IPS DF 4.7 (cell line): ENCODE measurements at regions not wholly inside any gene's neighbourhood (a gene's known extent, or its start where the extent isn't known, plus 50 kb on each side); places are given as distances from the start of the nearest gene placed in this dataset.

Experiments used
- DNase-seq: peaks from one replicate; pipeline ENCODE4 v3.0.0-alpha.2; 2013; ENCODE audit warnings: low spot score; ENCODE audit errors: extremely low read depth

DNA sequence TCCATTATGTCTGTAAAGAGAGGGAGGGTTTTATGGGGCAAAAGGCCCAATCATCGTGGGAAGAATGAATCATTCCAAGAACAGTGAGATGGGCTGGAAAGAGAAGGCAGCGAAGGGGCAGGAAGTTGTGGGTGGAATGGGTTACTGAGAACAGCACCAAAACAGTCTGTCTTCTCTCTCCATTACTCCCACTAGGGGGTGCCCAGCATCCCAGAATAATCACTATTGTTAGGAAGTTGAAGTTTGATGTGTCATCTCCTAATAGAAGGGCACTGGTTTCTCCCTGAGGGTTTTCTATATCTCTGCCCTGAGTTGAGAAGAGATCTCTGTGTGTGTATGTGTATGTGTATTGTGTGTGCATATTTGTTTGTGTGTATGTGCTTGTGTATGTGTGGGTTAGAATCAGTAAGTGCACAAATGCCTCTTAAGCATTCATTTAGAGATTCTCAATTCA, 76.6 kb upstream of the MAP4K3 start:
- no peak for DNase-seq

DNA sequence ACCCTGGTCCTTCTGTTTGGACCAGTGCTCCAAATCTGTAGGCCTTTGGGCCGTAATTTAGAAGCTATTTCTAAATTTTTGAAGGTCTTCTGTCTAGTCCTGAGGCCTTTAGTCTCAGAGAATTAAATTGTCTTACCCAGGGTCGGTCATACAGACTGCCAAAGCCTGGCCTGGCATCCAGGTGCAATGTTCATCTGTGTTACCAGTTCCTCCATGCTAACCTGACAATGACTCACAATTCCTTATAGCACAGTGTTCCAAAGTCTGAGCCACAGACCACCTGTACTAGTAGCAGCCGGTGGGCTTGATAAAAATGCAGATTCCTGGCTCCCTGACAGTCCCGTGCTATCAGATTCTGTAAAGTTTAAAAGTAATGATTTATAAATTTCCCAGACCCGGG, 77.7 kb upstream of the MAP4K3 start:
- no peak for DNase-seq

DNA sequence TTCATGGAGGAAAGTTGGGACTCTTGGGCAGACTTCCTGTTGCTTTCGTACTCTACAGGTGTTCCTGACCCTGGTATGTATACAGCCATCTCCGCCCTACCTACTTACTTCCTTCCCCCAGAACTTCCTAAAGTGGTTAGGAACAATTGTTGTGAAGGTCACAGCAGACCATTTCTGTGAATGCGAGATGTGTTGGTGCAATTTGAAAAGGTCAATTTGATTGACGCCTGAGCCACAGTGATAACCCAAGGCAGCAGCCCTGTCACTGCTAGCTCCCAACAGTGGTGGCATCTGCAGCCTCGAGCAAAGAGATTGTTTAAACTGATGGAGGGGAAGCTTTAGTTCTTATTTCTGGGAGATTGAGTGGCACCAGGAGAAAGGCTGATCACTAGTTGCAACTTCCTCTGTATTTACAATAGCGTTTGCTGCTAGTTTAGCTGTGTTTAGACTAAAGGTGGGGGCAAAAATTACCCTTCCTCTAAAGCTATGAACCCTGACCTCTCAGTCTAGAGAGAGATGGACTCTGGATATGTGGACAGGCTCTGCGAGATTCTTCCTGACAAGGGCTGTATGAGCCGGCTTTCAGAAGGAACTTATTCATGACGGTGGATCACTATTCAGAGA, 78.3 kb upstream of the MAP4K3 start:
- DNase-seq, result no peak

DNA sequence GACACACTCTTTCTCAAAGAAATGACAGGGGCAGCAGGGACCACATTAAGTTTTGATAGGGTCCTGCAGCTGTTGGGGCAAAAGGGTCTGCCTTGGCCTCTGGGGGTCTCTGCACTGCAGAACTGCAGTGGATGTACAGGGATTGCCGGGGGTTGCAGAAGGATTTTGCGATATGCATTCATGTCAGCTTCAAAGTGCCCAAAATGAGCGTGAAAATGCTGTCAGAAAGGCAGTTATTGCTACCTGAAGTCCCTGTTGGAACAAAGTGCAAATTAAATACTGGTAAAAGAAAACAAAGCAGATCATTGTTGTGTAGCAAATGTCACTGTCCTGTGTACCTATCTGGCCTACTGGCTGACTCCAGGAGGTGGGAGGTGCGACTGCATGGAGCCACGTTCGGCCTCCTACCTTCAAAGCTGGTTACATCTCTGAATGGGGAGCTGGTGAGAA, 78.8 kb upstream of the MAP4K3 start:
- no peak for DNase-seq

- peak; percentile 81 for DNase-seq
Observed at GRCh38 chr2:39516347-39517101, 79.4 kb upstream of the MAP4K3 start.

DNA sequence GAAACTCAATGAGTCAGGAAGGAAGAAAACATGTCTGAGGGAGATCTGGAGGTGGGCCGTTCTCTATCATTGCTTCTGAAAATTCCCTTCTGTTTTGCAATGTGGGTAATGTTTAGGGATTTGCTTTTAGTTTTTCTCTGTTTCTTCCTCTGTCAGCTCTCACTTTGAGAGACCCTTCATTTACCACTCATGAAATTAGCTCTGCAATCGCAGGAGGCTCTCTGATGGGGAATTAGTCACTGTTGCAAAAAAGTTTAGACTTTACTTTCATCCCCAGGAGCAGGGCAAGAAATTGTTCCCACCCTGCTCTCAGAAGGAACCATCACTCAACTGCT, 80.0 kb upstream of the MAP4K3 start:
- no peak for DNase-seq

GRCh38 chr2:39517622-39518021, 80.5 kb upstream of the MAP4K3 start:
- no peak for DNase-seq

DNA sequence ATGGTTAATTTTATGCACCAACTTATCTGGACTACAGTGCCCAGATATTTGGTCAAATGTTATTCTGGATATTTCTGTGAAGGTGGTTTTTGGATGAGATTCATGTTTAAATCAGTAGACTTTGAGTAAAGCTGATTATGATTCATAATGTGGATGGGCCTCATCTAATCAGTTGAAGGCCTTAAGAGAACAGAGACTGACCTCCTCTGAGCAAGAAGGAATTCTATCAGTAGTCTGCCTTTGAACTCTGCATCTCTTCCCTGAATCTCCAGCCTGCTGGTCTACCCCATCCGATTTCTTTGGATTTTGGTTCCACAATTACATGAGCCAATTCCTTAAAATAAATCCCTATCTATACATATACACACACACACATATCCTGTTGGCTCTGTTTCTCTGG, 82.8 kb upstream of the MAP4K3 start:
- DNase-seq, result no peak

DNA sequence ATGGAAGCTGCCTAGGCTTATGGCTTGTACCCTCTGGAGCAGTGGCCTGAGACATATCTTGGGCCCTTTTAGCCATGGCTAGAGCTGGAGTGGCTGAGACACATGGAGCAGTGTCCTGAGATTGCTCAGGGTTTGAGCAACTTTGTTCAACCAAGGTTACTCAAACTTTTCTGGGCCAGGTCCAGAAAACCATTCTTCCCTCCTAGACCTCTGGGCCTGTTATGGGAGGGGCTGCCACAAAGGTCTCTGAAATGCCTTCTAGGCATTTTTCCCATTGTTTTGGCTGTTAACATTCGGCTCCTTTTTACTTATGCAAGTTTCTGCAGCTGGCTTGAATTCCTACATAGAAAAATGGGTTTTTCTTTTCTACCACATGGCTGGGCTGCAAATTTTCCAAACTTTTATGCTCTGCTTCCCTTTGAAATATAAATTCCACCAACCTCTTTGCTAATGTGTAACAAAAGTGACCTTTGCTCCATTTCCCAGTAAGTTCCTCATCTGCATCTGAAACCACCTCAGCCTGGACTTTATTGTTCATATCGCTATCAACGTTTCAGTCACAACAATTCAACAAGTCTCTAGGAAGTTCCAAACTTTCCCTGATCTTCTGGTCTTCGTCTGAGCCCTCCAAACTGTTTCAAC, 84.9 kb upstream of the MAP4K3 start:
- no peak for DNase-seq

GRCh38 chr2:39522518-39522877, 85.4 kb upstream of the MAP4K3 start:
- no peak for DNase-seq

DNA sequence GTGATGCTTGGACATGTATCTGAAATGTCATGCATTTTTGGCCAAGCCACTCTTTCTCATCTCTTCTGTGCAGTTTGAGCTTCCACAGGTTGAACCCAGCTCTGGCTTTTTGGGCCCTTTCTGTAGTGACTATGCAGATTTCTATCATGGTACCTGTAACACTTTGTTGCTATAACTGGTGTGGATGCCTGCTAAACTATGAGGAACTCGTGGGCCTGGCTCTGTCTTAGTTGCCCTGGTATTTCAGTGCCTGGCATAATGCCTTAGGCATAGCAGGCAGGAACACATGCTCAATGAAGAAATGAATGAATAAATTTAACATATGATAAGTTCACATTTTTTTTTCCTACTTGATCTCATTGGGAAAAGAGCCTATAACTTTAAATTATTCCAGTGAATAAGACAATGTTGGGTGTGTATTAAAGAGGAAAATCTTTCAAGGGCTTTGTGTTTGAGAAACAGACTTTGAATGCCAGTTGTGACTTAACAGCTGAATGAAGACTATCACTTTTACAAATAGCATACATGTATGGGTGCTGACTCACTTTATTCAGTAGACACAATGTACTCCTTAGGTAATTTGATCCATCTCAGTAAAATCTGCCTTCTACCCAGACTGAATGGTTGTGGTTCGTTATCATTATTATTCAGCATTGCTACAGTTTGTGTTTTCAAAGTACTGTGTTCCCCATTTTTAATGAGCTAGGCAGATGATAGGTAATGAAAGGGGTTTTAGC, 86.4 kb upstream of the MAP4K3 start:
- no peak for DNase-seq

- no peak for DNase-seq
Observed at GRCh38 chr2:39524061-39524460, 87.0 kb upstream of the MAP4K3 start.

- DNase-seq, result no peak
Observed at GRCh38 chr2:39524756-39525635, 87.9 kb upstream of the MAP4K3 start.

DNA sequence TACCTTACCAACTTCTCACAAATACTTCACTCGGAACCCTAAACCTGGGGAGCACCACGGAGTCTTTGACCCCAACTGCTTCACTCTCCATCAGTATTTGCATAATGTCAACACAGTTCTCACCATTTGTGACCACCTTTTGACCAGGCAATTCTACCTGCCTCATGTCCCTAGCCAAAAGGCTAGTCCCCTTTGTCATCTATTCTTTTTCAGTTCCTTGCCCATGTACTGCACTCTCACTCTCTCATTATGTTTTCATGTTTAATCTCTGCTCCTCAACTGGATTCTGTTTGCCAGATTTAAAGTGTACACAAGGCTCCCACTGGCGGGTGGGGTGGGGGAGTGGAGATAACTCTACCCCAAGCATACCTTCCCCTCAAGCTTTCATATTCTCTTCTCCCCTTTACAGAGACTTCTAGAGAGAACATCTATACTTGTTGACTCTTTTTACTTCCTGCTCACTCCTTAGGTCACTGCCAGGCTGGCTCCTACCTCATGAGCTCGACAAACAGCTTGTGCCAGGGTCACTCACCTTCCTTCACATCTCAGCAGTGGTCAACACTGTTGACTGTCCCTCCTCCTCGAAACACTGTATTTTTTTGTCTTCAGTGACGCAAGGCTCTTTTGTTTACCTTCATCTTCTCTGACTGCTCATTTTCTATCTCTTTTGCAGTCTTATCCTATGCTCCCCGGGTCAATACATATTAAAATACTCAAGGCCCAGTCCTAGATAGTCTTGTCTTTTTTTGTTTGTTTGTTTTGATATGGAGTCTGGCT, 88.7 kb upstream of the MAP4K3 start:
- no peak for DNase-seq

DNA sequence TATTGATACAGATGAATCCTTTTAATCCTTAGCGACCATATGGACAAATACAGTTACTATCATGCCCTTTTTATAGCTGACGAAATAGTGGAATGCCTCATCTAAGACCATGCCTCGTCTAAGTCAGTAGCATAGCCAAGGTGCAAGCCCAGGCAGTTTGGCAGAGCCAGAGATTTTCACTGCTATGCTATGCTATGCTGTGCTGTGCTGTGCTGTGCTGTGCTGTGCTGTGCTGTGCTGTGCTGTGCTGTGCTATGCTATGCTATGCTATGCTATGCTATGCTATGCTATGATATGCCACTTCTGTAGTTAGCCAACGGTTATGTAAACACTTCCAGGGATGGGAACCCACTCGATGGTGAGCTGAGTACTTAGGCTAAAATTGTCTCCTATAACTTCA, 91.6 kb upstream of the MAP4K3 start:
- DNase-seq, result no peak

DNA sequence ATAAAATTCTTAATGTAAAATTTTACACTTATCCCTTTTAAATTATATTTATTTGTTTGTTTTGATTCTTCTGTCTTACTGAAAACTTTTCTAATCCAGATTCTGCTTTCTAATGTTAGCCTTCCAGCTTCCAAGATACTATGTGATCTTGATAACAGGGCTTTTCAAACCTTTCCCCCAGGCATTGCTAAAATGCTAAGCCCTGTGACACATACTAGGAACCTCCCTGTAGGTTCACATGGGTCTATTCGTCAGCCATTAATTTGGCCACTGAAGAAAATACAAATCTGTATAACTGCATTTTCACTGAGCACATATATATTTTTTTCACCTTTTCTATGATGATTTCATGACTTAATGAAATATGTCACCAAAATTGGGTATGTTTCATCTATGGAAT, 92.8 kb upstream of the MAP4K3 start:
- no peak for DNase-seq

DNA sequence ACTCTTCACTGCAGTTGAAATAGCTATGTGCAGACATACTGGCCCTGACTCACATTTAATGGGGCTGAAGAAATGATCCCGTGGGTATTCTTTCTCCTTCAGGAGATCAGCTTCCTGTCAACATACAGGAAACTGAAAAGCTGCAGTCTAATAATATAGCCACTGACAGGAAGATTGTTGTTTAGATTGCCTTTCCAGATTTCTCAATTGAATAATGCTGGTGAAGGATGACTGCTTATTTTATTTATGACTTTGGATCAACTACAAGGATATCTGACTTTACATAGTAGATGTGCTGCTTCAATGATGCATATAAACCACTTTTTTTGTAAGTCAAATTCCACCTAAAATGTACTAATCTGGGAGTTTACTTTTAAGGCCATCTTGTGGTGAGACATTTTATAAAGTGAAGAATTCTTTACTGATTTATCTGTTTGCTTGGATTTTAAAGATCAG, 93.4 kb upstream of the MAP4K3 start:
- no peak for DNase-seq

- DNase-seq, result no peak
Observed at GRCh38 chr2:39531220-39531777, 94.2 kb upstream of the MAP4K3 start.

DNA sequence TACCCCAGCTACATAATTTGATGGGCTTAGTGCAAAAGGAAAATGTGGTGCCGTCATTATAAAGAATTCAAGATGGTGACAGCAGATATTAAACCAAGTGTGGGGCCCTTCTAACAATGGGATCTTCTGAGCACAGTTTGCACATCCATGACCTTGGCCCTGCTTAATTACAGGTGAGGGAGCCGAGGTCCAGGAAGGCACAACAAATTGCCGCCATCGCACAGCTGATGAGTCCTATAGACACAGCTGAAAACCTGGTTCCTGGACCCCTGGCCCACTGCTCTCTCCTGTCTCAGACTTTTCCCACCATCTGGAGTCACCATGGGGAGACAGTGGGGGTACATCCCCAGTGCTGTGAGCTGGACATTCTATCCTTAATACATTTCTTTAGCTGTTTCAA, 95.8 kb upstream of the MAP4K3 start:
- no peak for DNase-seq
